A549 (cell line): ENCODE measurements at regions not wholly inside any gene's neighbourhood (a gene's known extent, or its start where the extent isn't known, plus 50 kb on each side); places are given as distances from the start of the nearest gene placed in this dataset.

ENCODE experiments used
- ESRRA ChIP-seq: fragments of 150-350 bp; IDR thresholded peaks from 2 replicates; pipeline ENCODE4 v1.6.1; 2014; ENCODE audit warnings: mild to moderate bottlenecking, low read length, borderline replicate concordance
- TF ChIP-seq, protein P1 (sequence below): fragments of >200 bp; sonication (Bioruptor Twin); formaldehyde crosslinking; IDR thresholded peaks from 3 replicates; pipeline ENCODE4 v1.5.1; 2016

DNA sequence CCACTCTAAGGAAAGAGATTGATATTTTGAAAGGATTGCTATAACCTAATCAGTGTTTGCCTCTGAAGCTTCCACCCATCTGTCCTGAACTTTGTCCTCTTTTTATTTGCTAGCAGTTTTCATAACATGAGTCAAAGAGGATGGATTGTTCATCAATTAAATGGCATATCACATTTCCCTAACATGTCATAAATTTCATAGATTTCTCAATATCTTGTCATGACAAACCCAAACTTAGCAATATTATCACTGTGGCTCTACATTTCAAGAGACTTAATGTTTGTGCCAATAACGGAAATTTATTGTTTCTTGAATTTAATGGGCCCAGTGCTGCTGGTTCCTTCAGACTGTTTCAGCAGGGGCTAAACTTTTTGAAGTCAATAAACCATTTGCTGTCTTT, 330.3 kb downstream of the CAAP1 start:
- TF ChIP-seq ESRRA, result no peak
- TF ChIP-seq, protein P1, sequence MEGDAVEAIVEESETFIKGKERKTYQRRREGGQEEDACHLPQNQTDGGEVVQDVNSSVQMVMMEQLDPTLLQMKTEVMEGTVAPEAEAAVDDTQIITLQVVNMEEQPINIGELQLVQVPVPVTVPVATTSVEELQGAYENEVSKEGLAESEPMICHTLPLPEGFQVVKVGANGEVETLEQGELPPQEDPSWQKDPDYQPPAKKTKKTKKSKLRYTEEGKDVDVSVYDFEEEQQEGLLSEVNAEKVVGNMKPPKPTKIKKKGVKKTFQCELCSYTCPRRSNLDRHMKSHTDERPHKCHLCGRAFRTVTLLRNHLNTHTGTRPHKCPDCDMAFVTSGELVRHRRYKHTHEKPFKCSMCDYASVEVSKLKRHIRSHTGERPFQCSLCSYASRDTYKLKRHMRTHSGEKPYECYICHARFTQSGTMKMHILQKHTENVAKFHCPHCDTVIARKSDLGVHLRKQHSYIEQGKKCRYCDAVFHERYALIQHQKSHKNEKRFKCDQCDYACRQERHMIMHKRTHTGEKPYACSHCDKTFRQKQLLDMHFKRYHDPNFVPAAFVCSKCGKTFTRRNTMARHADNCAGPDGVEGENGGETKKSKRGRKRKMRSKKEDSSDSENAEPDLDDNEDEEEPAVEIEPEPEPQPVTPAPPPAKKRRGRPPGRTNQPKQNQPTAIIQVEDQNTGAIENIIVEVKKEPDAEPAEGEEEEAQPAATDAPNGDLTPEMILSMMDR, result no peak
